HTR-8/SVneo (cell line): ENCODE measurements at regions not wholly inside any gene's neighbourhood (a gene's known extent, or its start where the extent isn't known, plus 50 kb on each side); places are given as distances from the start of the nearest gene placed in this dataset.
"Not testable (repeated sequence)": the region's sequence is repeated elsewhere in the genome, so short reads cannot be mapped to it uniquely, and the experiment has no call there.

Experiments used
- DNase-seq: peaks from one replicate; pipeline ENCODE4 v3.0.0; 2011; ENCODE audit warnings: low spot score, mixed read lengths; ENCODE audit not compliant: insufficient read length
- FAIRE-seq: peaks from 2 replicates; lab custom pipeline; 2011; peaks lifted over from hg19 to GRCh38; lab: Jason Lieb, UNC

DNA sequence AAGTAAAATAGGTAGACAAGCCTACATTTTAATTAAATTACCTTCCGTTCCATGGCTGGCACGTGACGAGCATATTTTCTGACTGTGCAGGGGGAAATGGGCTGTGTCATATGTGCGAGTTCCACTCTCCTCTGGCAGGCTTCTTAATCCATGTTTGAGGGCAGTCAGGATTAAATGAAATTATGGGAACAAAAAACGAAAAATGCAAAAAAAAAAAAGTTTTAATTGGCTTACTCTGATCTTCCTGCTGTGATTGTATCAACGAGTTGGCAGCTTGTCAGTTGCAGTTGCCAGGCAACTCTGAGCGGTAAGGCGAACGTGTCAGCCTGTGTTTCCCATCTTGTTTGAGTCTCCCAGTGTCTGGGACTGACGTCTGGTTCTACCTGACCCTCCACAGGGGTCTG lies 302.9 kb upstream of the XYLT1 start:
- DNase-seq: no peak
- no peak for FAIRE-seq

DNA sequence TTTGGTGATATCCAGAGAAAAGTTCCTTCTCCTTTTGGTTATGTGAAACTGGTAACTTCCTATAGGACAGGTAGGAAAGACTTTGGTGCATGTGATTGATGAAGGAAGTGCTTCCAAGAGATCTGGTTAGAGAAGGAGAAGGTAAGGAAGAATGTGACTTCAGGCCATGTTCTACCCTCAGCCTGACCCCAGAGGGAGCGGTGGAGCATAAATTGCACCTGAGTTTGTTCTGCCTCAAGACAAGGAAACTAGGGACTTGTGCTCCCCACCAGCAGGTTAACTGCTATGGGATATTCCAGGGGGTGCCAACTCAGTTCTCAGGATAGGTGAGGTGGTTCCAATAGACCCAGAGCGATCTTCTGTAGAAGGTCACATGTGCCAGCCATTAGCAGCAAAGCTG lies 299.3 kb upstream of the XYLT1 start:
- no peak for FAIRE-seq
- no peak for DNase-seq

DNA sequence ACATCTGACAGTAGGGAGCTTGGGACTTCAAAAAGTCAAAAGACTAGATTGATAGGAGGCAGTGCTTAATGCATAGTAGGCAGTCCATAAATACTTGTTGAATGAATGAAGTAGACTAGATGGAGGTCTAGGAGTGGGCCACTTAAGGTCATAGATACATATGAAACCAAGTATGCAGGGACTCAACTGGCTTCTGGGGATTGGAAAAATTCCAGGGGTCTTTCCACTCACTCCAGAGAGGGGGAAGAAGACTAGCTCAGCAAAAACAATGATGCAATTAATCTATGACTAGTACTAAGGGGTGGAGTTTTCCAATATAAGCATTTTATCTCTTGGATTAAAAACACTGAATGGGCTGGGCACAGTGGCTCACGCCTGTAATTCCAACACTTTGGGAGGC lies 298.3 kb upstream of the XYLT1 start:
- FAIRE-seq (no peak), DNase-seq (no peak)

DNA sequence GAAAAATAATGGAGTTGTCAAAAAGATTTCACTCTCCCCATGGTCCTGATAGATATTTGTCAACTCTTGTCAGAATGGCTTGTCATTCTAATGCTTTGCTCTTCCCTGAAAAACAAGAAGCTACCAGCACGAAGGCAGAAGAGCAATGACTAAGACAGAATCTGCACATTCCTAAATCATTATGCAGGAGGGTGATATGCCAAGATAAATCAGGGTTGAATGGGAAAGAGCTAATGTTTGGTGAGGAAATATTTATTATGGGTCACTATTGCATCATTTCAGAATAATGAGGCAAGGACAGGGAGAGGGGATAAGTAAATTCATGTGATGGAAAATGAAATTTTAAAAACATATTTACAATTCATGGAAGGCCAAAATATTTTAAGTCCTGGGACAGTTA lies 297.5 kb upstream of the XYLT1 start:
- DNase-seq (peak; percentile 9), FAIRE-seq (no peak)

DNA sequence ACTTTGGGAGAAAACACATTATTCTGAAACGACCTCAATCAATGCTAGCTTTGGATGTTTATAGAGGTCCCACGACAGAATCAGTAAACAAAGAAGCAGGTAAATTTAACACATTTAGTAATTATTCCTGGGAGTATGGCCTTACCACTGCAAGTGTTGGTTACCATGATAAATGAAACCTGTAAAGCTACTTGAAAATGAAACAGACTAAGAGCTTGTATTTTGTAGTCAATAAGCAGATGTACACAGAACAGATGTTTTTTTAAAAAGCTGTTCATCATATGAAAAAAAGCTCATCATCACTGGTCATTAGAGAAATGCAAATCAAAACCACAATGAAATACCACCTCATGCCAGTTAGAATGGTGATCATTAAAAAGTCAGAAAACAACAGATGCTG lies 295.3 kb upstream of the XYLT1 start:
- DNase-seq (no peak), FAIRE-seq (no peak)

DNA sequence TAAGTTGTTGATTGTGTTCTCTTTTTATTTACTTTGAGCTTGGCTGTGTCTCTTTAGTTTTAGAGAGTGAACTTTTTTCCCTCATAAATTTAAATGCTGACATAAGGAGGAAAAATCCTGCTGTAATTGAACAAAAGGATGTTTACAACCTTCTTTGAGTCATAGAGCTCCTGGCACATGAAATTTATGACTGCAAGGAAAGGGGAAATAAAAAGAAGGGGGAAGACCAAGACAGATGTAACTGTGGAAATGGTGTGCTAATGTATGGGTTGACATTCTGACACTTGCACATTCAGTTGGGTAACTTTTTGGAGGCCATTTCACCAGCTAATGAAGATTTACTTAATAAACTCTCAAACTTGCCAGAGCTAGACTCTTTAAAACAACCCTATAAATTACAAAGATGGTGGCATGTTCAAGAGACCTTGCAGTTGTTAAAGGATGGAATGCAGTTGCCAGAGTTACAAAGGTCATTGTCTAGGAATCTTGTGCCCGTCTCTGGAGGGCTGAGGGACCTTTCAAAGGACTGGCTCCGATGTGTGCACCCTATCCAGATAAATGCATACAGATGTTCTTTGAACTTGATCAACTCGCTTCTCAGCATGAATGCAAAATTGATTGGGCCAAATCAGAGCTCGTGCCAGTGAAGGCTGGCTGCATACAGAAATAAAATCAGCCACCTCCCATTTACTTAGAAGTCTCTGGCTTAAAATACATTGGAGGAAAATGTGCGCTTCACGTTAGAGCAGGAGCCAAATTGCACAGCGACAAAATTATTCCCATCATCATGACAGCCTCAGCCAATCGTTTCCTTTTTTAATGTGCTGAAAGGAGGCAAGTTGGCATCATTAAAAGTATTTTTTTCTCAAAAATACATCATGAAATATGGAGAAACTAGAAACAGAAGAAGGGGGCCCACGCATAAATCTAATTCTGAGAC lies 289.0 kb upstream of the XYLT1 start:
- DNase-seq: no peak
- no peak for FAIRE-seq

DNA sequence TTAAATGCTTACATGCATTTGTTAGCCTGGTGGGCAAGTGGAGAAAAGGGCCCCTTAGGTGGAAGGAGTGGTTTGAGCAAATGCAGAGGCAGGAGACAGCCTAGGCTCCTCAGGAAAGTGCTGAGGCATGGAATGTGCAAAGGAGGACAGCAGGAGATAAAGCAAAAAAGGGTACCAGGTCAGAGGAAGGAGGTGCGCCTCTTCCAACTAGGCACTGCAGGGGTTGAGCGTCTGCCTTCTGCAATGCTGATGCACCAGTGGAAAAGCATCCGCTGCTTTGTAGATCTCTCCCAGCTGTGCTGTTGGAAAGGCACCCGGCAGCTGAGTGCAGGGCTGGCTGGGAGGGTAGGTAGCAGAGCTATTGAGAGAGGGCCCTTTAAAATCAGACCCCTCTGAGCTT lies 287.0 kb upstream of the XYLT1 start:
- FAIRE-seq (no peak), DNase-seq (no peak)

DNA sequence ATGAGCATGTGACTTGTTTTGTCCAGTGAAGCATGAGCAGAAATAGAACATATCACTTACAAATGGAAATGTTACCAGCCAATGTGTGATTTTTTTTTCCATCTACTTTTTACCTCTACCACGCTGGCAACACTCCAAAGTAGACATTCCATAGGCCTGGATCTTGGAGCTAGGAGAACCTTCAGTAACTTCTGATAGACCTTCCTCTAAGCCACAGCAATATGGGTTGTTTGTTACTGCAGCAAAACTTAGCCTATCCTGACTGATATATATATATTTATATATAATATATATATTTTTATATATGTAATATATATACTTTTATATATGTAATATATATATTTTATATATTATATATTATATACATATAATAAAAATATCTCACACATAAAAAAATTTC lies 284.4 kb upstream of the XYLT1 start:
- no peak for FAIRE-seq
- no peak for DNase-seq

DNA sequence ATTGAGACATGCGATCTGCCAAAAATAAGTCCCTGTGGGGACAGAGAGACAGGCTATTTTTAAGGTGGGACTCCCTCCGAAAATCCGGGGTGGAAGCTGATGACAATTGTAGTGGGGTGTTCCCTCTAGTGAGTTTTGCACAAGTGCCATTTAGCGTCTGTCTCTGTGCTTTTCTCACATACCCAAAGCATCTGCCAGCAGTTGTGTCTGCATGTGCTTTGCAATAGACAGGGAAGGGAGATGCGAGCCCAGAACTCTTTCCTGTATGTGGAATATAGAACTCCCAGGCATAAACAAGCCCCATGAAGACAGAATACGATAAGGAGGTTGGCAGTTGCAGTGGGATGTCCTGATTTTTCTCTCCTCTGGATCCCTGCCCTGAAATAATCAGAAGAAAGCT lies 282.7 kb upstream of the XYLT1 start:
- no peak for DNase-seq
- FAIRE-seq: no peak

DNA sequence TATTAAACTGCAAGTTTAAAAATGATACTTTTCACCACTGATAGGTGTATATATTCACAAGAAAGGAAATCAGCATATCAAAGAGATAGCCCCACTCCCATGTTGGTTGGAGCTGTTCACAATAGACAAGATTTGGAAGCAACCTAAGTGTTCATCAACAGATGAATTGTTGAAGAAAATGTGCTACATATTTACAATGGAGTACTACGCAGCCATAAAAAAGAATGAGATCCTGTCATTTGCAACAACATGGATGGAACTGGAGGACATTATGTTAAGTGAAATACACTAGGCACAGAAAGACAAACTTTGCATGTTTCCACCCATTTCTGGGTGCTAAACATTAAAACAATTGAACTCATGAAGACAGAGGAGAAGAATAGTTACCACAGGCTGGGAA lies 278.9 kb upstream of the XYLT1 start:
- FAIRE-seq (no peak), DNase-seq (no peak)

DNA sequence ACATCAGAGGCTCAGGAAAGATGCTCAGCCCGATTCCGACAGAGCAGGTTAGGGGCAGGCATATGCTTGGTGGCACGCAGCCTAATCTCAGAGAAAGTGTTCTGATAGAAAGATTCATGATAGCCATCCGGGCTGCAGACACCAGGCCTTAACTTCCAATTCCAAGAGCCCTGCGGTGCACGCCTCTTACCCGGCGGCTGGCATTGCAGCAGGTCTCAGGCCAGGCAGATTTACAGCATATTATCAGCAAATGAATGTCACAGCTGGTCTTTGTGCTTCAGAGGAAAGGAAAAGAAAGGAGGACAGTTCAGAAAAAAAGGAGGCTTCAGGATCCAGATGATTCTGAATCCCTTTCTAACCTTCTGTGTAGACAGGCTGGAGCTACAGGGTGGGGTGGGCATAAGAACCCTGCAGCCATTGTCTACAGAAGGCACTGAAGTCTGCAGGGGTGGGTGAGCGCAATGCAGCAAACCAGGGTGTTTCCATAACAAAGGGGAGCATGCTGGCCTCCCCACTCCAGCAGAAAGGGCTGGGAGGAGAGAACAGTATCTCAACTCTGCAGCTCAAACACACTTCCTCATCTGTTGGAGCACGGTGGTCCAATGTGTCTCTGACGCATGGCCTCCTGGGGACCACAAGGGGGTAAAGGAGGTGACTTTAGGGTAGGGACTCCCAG lies 277.4 kb upstream of the XYLT1 start:
- FAIRE-seq: no peak
- no peak for DNase-seq

DNA sequence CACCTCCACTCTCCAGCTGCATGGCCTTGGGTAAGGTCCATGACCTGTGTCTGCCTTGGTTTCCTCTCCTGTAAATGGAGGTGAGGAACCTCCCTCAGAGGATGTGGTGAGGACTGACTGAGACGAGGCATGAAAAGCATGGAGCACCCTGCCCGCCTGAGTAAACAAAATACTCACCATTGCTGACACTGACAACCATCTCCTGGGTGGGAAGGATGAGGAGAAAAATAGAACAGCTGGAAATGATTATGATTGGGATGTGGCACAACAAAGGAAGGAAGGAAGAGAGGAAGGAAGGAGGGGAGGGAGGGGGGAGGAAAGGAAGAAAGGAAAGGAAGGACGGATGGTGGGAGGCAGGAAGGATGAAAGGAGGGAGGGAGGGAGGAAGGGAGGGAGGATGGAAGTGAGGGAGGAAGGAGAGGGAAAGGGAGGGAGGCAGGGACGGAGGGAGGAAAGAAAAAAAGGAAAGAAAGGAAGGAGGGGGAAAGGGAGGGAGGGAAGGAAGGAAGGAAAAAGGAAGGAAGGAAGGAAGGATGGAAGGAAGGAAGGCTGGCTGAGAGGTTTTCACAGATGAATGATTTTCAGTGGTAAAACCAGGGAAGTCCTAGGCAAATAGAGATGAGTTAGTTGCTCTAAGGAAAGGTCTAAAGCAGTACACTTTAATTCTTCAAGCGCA lies 276.5 kb upstream of the XYLT1 start:
- no peak for DNase-seq
- FAIRE-seq: no peak

DNA sequence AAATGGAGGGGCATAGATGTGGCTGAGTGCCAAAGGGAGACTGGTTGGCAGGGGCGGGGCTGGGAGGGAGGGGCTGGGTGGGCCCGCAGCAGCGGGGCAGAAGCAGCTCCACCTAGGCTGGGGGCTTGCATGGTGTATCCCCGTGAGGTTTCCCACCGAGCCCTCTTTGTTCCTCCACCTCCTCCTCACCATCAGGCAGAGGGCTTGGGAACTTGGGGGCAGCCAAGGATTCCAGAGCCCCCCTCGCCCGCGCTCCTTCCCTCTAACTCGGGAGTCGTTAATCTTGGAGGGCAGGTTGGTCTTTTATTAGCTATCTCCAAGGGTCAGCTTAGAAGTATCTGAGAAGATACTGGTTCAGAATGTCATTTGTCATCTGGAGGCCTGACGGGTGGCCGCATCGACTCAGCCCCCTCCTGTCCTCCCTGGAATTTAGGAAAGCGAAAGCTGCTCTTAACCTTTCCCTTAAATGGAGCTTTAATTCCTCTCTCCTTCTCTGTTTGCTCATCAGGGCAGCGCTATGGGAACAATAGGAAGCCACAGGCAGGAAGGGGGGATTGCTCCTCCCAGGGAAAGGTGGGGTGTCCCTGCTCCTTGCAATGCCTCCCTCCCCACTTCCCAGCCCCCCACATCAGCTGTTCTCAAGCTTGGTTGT lies 274.3 kb upstream of the XYLT1 start:
- no peak for FAIRE-seq
- DNase-seq: no peak

DNA sequence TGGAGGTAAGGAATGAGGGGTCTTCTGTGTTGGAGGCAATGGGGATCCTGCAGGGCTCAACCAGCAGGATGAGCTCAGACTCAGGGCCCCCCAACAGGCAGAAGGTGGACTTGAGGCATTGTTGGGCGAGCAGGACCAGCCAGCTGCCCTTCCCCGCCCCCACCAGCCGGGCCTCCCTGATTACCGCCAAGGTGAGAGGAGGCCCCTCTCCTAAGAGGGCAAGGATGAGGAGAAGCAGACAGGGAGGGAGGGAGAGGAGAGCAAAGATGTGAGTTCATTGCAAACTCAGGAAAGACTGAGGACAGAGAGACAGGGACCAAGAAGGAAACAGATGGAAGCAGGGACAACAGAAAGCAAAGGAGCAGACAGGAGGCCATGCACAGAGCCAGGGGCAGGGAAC lies 272.8 kb upstream of the XYLT1 start:
- DNase-seq (no peak), FAIRE-seq (no peak)

DNA sequence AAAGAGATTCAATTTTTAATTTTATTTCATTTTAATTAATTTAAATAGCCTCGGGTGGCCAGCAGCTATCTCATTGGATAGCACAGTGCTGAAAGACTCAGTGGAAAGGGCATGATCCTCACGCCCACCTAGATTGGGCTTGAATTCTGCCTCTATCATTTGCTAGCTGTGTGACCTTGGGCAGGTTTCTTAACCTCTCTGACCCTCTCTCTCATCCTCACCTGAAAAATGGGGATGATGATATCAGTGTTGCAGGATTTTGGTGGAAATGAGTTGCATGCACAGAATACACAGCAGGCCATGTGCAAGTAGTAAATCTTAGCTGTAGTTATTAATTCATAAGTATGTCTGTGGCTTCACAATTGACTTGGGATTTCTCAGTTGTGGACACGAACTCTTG lies 272.4 kb upstream of the XYLT1 start:
- FAIRE-seq (no peak), DNase-seq (no peak)

DNA sequence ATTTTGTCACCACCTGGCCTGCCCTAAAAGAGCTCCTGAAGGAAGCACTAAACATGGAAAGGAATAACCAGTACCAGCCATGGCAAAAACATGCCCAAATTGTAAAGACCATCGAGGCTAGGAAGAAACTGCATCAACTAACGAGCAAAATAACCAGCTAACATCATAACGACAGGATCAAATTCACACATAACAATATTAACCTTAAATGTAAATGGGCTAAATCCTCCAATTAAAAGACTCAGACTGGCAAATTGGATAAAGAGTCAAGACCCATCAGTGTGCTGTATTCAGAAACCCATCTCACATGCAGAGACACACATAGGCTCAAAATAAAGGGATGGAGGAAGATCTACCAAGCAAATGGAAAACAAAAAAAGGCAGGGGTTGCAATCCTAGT lies 264.3 kb upstream of the XYLT1 start:
- not testable (repeated sequence) for FAIRE-seq, DNase-seq

DNA sequence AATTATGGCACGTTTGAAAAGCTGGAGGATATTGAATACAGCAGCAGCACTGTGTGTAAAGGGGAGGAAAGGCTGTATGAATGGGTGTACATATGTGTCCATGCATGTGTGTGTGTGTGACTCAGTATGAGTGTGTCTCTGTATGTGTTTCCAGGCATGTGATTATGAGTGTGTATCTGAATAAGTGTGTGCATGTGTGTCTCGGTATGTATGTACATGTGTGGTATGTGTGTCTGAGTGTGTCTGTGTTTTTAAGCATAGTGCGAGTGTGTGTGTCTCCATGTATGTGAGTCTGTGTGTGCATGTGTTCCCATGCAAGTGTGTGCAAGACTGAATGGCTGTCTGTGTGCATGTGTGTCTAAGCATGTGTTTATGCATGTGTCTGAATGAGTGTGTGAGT lies 259.1 kb upstream of the XYLT1 start:
- no peak for DNase-seq
- no peak for FAIRE-seq

DNA sequence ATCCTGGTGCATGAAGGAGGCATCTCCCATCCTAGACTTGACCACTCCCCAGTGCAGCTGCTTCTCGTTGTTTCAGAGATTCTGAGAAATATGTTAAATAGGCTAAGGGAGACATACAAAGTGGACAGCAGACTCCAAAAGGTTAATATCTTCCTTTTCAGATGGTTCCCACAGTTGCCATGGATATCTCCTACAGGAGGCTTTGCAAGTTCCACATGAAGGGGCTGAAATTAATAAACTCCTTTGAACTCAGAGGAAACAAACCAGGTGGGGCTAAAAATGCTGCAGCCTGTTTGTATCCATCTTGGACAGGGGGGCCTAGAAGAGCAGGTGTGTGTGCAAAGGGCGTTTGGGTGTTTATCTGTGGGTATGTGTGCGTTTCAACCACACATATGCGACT lies 257.4 kb upstream of the XYLT1 start:
- DNase-seq: no peak
- FAIRE-seq: no peak

DNA sequence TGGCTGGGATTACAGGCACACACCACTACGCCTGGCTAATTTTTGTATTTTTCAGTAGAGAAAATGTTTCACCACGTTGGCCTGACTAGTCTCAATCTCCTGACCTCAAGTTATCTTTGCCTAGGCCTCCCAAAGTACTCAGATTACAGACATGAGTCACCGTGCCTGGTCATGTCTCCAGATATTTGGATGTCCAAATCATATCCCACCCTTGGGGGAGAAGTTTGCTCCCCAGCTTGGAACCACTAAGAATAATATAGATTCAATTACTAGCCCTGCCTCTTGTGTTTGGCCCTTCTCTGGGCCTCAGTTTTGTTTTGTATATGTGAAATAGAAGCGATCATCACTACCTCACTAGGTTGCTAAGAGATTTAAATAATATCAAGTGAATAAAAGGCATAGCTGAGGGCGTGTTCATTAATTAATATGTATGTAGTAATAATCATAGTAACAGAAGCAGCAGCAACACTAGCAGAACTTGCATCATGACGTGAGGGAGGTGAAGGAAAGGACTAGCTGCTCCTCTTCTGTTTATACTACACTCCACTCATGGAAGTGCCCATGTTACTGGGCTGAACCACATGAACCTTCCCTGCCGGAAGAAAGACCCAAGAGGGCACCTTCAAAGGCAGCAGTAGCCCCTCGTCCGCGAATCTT lies 253.6 kb upstream of the XYLT1 start:
- FAIRE-seq (no peak), DNase-seq (no peak)

DNA sequence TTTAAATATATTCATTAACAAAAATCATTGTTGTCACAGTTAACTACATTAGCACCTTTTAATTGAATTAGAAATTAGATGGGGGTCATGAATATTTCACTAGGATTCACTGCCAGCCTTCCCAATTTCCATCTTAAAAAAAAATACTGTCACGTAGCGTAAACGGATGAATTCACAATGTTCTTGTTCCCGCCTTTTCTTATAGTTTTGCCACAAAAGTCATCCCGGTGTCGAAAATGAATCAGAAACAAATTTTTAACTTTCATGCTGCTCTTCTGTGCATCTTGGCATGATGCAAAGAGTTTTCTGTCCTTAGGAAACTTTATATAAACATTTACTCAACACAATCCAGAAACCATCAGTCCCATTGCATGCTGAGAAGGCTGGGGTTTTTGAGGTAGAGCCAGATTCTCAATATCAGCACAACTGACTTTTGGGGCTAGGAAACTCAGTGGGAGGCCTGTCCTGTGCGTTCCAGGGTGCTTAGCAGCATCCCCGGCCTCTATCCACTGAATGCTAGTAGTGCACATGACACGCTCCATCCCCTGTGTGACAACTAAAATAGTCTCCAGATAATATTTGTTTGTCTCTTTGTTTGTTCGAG lies 252.9 kb upstream of the XYLT1 start:
- no peak for DNase-seq
- FAIRE-seq: no peak
